ENCODE measurements at regions not wholly inside any gene's neighbourhood (a gene's known extent, or its start where the extent isn't known, plus 50 kb on each side); places are given as distances from the start of the nearest gene placed in this dataset.

GRCh38 chr3:195017151-195017550, 253.8 kb downstream of the XXYLT1 start:
- H3K4me3 ChIP-seq (ENCODE audit: low read depth in 1 of 2, low read length in 2 of 2) = no peak overlapping the region

More at GRCh38 chr3:195017151-195017550, 253.8 kb downstream of the XXYLT1 start:
- Histone ChIP-seq H3K4me1 (ENCODE audit: control insufficient read depth in 1 of 2, insufficient read depth in 2 of 2, low read length in 2 of 2) (no peaks in the 10 kb centered on the region), H3K36me3 (ENCODE audit: control insufficient read depth in 1 of 2, insufficient read depth in 2 of 2, low read length in 2 of 2) (no peaks in the 10 kb centered on the region), H3K27me3 (ENCODE audit: low read depth, low read length) (no peaks in the 10 kb centered on the region), H3K9me3 (ENCODE audit: control insufficient read depth in 1 of 2, low read length in 2 of 2) (peaks cover 0 to 5% of the 10 kb centered on the region in 2 donors), H3K27ac (ENCODE audit: low read length) (no peak overlapping the region)

Measured in muscle layer of duodenum (tissue), 2 donors.